Activated naive CD8-positive, alpha-beta T cell treated with anti-CD3 and anti-CD28 coated beads, Interleukin-2, amount 50 U/mL, for 24 hours (primary cell): ENCODE measurements at regions not wholly inside any gene's neighbourhood (a gene's known extent, or its start where the extent isn't known, plus 50 kb on each side); places are given as distances from the start of the nearest gene placed in this dataset.
"Not testable (repeated sequence)": the region's sequence is repeated elsewhere in the genome, so short reads cannot be mapped to it uniquely, and the experiment has no call there.

Experiments used
- ATAC-seq: fragments of 150-1000 bp; cut with Tn5 transposase; one replicate; pipeline ENCODE4 v1.10.0; 2021
- DNase-seq: peaks from one replicate; pipeline ENCODE4 v3.0.0; 2021
- H3K27ac Mint-ChIP-seq: one replicate; pipeline ENCODE4 v1.8.0; 2021; ENCODE audit warnings: mild to moderate bottlenecking, mixed read lengths
- H3K27me3 Mint-ChIP-seq: one replicate; pipeline ENCODE4 v1.8.0; 2021; ENCODE audit warnings: mixed read lengths
- H3K36me3 Mint-ChIP-seq: one replicate; pipeline ENCODE4 v1.8.0; 2021; ENCODE audit warnings: low read depth, mixed read lengths
- H3K4me1 Mint-ChIP-seq: one replicate; pipeline ENCODE4 v1.8.0; 2021; ENCODE audit warnings: mixed read lengths
- H3K4me3 Mint-ChIP-seq: one replicate; pipeline ENCODE4 v1.8.0; 2021; ENCODE audit warnings: mild to moderate bottlenecking, moderate library complexity, mixed read lengths
- H3K9me3 Mint-ChIP-seq: one replicate; pipeline ENCODE4 v1.8.0; 2021; ENCODE audit warnings: mixed read lengths

- Mint-ChIP-seq H3K27ac (no peak overlapping the region), H3K36me3 (no peaks in the 10 kb centered on the region), H3K27me3 (no peaks in the 10 kb centered on the region), H3K4me3 (no peak overlapping the region), H3K9me3 (peaks cover 10% of the 10 kb centered on the region), H3K4me1 (no peaks in the 10 kb centered on the region)
- DNase-seq (no peak), ATAC-seq (no peak)
Measured at GRCh38 chr11:92035488-92035887, 189.1 kb upstream of the FAT3 start.

- H3K27ac Mint-ChIP-seq, H3K36me3 Mint-ChIP-seq, ATAC-seq: not testable (repeated sequence)
Measured at GRCh38 chr11:92027136-92027535, 197.5 kb upstream of the FAT3 start.

GRCh38 chr11:92026664-92027063, 198.0 kb upstream of the FAT3 start:
- H3K27ac Mint-ChIP-seq = no peak overlapping the region

More at GRCh38 chr11:92027136-92027535, 197.5 kb upstream of the FAT3 start:
- H3K9me3 Mint-ChIP-seq = peaks cover 15% of the 10 kb centered on the region
- not testable (repeated sequence) for H3K4me1 Mint-ChIP-seq, DNase-seq, H3K27me3 Mint-ChIP-seq, H3K4me3 Mint-ChIP-seq

GRCh38 chr11:92024788-92025187, 199.8 kb upstream of the FAT3 start:
- Mint-ChIP-seq H3K27ac (no peak overlapping the region), H3K36me3 (no peaks in the 10 kb centered on the region), H3K4me1 (no peaks in the 10 kb centered on the region), H3K4me3 (no peak overlapping the region), H3K9me3 (peaks cover 24% of the 10 kb centered on the region), H3K27me3 (no peaks in the 10 kb centered on the region)
- ATAC-seq (no peak), DNase-seq (no peak)

More at GRCh38 chr11:92026664-92027063, 198.0 kb upstream of the FAT3 start:
- ATAC-seq (no peak), DNase-seq (no peak)
- Mint-ChIP-seq H3K36me3 (no peaks in the 10 kb centered on the region), H3K4me3 (no peak overlapping the region), H3K27me3 (no peaks in the 10 kb centered on the region), H3K4me1 (no peaks in the 10 kb centered on the region), H3K9me3 (peaks cover 15% of the 10 kb centered on the region)

- peaks cover 24% of the 10 kb centered on the region for H3K9me3 Mint-ChIP-seq
- no peaks in the 10 kb centered on the region for H3K4me1 Mint-ChIP-seq
- no peak overlapping the region for H3K4me3 Mint-ChIP-seq
- ATAC-seq = no peak
- DNase-seq = no peak
- H3K27me3 Mint-ChIP-seq = no peaks in the 10 kb centered on the region
- no peaks in the 10 kb centered on the region for H3K36me3 Mint-ChIP-seq
- no peak overlapping the region for H3K27ac Mint-ChIP-seq
Measured at GRCh38 chr11:92022499-92022898, 202.1 kb upstream of the FAT3 start.

GRCh38 chr11:92018332-92018731, 206.3 kb upstream of the FAT3 start:
- H3K9me3 Mint-ChIP-seq = peaks cover 21% of the 10 kb centered on the region
- H3K27ac Mint-ChIP-seq = no peak overlapping the region
- no peaks in the 10 kb centered on the region for H3K27me3 Mint-ChIP-seq
- H3K4me1 Mint-ChIP-seq = no peaks in the 10 kb centered on the region
- H3K36me3 Mint-ChIP-seq = no peaks in the 10 kb centered on the region
- DNase-seq = no peak
- H3K4me3 Mint-ChIP-seq = no peak overlapping the region
- no peak for ATAC-seq

- ATAC-seq (no peak), DNase-seq (no peak)
- Mint-ChIP-seq H3K27me3 (no peaks in the 10 kb centered on the region), H3K4me3 (no peak overlapping the region), H3K27ac (no peak overlapping the region), H3K36me3 (no peaks in the 10 kb centered on the region), H3K9me3 (peaks cover 6% of the 10 kb centered on the region), H3K4me1 (no peaks in the 10 kb centered on the region)
Measured at GRCh38 chr11:92008249-92008648, 216.4 kb upstream of the FAT3 start.

GRCh38 chr11:92002568-92002967, 222.1 kb upstream of the FAT3 start:
- no peak for ATAC-seq
- H3K27me3 Mint-ChIP-seq = no peaks in the 10 kb centered on the region
- H3K36me3 Mint-ChIP-seq = no peaks in the 10 kb centered on the region
- no peak overlapping the region for H3K4me3 Mint-ChIP-seq
- no peak overlapping the region for H3K27ac Mint-ChIP-seq
- DNase-seq = no peak
- no peaks in the 10 kb centered on the region for H3K4me1 Mint-ChIP-seq
- no peaks in the 10 kb centered on the region for H3K9me3 Mint-ChIP-seq

- H3K27ac Mint-ChIP-seq = no peak overlapping the region
- ATAC-seq (no peak), DNase-seq (no peak)
- no peaks in the 10 kb centered on the region for H3K36me3 Mint-ChIP-seq
- H3K4me3 Mint-ChIP-seq = no peak overlapping the region
- no peaks in the 10 kb centered on the region for H3K4me1 Mint-ChIP-seq
- no peaks in the 10 kb centered on the region for H3K27me3 Mint-ChIP-seq
- H3K9me3 Mint-ChIP-seq = no peaks in the 10 kb centered on the region
Measured at GRCh38 chr11:91998481-91998880, 226.1 kb upstream of the FAT3 start.

- DNase-seq (no peak), ATAC-seq (no peak)
- no peaks in the 10 kb centered on the region for H3K9me3 Mint-ChIP-seq
- no peaks in the 10 kb centered on the region for H3K4me1 Mint-ChIP-seq
- no peaks in the 10 kb centered on the region for H3K36me3 Mint-ChIP-seq
- no peak overlapping the region for H3K4me3 Mint-ChIP-seq
- no peak overlapping the region for H3K27ac Mint-ChIP-seq
- H3K27me3 Mint-ChIP-seq = no peaks in the 10 kb centered on the region
Measured at GRCh38 chr11:91997226-91997625, 227.4 kb upstream of the FAT3 start.

GRCh38 chr11:91996526-91996925, 228.1 kb upstream of the FAT3 start:
- no peaks in the 10 kb centered on the region for H3K4me1 Mint-ChIP-seq
- no peaks in the 10 kb centered on the region for H3K36me3 Mint-ChIP-seq
- H3K9me3 Mint-ChIP-seq = no peaks in the 10 kb centered on the region
- no peak overlapping the region for H3K27ac Mint-ChIP-seq
- no peak overlapping the region for H3K4me3 Mint-ChIP-seq
- DNase-seq (no peak), ATAC-seq (no peak)
- H3K27me3 Mint-ChIP-seq = no peaks in the 10 kb centered on the region

- H3K36me3 Mint-ChIP-seq, ATAC-seq, H3K27ac Mint-ChIP-seq, H3K4me1 Mint-ChIP-seq, H3K4me3 Mint-ChIP-seq, DNase-seq, H3K27me3 Mint-ChIP-seq: not testable (repeated sequence)
- H3K9me3 Mint-ChIP-seq = peaks cover 20% of the 10 kb centered on the region
Measured at GRCh38 chr11:91988443-91988842, 236.2 kb upstream of the FAT3 start.

- peaks cover 28% of the 10 kb centered on the region for H3K9me3 Mint-ChIP-seq
- H3K4me1 Mint-ChIP-seq = no peaks in the 10 kb centered on the region
- no peaks in the 10 kb centered on the region for H3K27me3 Mint-ChIP-seq
- H3K36me3 Mint-ChIP-seq = no peaks in the 10 kb centered on the region
- H3K27ac Mint-ChIP-seq = no peak overlapping the region
- no peak overlapping the region for H3K4me3 Mint-ChIP-seq
- no peak for ATAC-seq
- no peak for DNase-seq
Measured at GRCh38 chr11:91986218-91986617, 238.4 kb upstream of the FAT3 start.

- H3K4me1 Mint-ChIP-seq = no peaks in the 10 kb centered on the region
- H3K36me3 Mint-ChIP-seq = no peaks in the 10 kb centered on the region
- ATAC-seq (no peak), DNase-seq (no peak)
- H3K27ac Mint-ChIP-seq = no peak overlapping the region
- no peak overlapping the region for H3K4me3 Mint-ChIP-seq
- peaks cover 28% of the 10 kb centered on the region for H3K9me3 Mint-ChIP-seq
- no peaks in the 10 kb centered on the region for H3K27me3 Mint-ChIP-seq
Measured at GRCh38 chr11:91984033-91984584, 240.5 kb upstream of the FAT3 start.

GRCh38 chr11:91981995-91982394, 242.6 kb upstream of the FAT3 start:
- H3K36me3 Mint-ChIP-seq = no peaks in the 10 kb centered on the region
- H3K9me3 Mint-ChIP-seq = peaks cover 18% of the 10 kb centered on the region
- H3K27me3 Mint-ChIP-seq = no peaks in the 10 kb centered on the region
- no peak overlapping the region for H3K27ac Mint-ChIP-seq
- ATAC-seq = no peak
- no peak overlapping the region for H3K4me3 Mint-ChIP-seq
- DNase-seq = no peak
- no peaks in the 10 kb centered on the region for H3K4me1 Mint-ChIP-seq

- no peaks in the 10 kb centered on the region for H3K27me3 Mint-ChIP-seq
- no peaks in the 10 kb centered on the region for H3K4me1 Mint-ChIP-seq
Measured at GRCh38 chr11:91979775-91980174, 244.8 kb upstream of the FAT3 start.

More at GRCh38 chr11:91979775-91980174, 244.8 kb upstream of the FAT3 start:
- no peak overlapping the region for H3K4me3 Mint-ChIP-seq
- DNase-seq = no peak
- H3K9me3 Mint-ChIP-seq = peaks cover 8% of the 10 kb centered on the region
- H3K27ac Mint-ChIP-seq = no peak overlapping the region
- ATAC-seq = no peak
- H3K36me3 Mint-ChIP-seq = no peaks in the 10 kb centered on the region
